PC-3 (cell line): ENCODE measurements at regions not wholly inside any gene's neighbourhood (a gene's known extent, or its start where the extent isn't known, plus 50 kb on each side); places are given as distances from the start of the nearest gene placed in this dataset.

Experiments used
- ATAC-seq: fragments of 200-7000 bp; cut with Tn5 transposase; 2 replicates; pipeline ENCODE4 v1.9.1; 2020; ENCODE audit warnings: mild to moderate bottlenecking, moderate library complexity
- BruUV-seq: library from RNA; stranded (reverse); fragments of 400-500 nt; replicated peaks from 2 replicates; lab custom pipeline; 2021; lab: Mats Ljungman, UMichigan
- CTCF ChIA-PET: fragments of 300-600 bp; sonication (Branson Sonifier 250); formaldehyde crosslinking; loops from one replicate; lab custom pipeline; 2022; ENCODE audit warnings: antibody characterized with exemption; lab: Charles Lee
- POLR2A ChIA-PET: fragments of 300-600 bp; sonication (Branson Sonifier 250); formaldehyde crosslinking; loops from one replicate; lab custom pipeline; 2022; ENCODE audit warnings: antibody characterized with exemption; ENCODE audit not compliant: unreplicated experiment; lab: Charles Lee
- DNase-seq: peaks from one replicate; pipeline ENCODE4 v3.0.0-alpha.2; 2015
- H2AFZ ChIP-seq: fragments of 300-600 bp; sonication (generic); 2 replicates; pipeline ENCODE4 v1.6.0; 2016; ENCODE audit warnings: antibody characterized with exemption, low read length
- H3F3A ChIP-seq: fragments of 300-600 bp; sonication (generic); one replicate; pipeline ENCODE4 v1.6.0; 2017; ENCODE audit warnings: antibody characterized with exemption, low read length, control low read depth, mild to moderate bottlenecking; ENCODE audit not compliant: unreplicated experiment
- H3K27ac ChIP-seq: fragments of 300-600 bp; sonication (generic); 2 replicates; pipeline ENCODE4 v1.5.1; 2016; ENCODE audit warnings: mild to moderate bottlenecking, low read length
- H3K27me3 ChIP-seq: fragments of 300-600 bp; sonication (generic); 2 replicates; pipeline ENCODE4 v1.6.1; 2016; ENCODE audit warnings: low read length, mixed read lengths
- H3K36me3 ChIP-seq: fragments of 300-600 bp; sonication (generic); 2 replicates; pipeline ENCODE4 v1.6.1; 2016; ENCODE audit warnings: low read depth, mixed run types, low read length, mixed read lengths
- H3K4me1 ChIP-seq: fragments of 300-600 bp; sonication (generic); 2 replicates; pipeline ENCODE4 v1.5.1; 2016; ENCODE audit warnings: low read length; ENCODE audit not compliant: insufficient read depth
- H3K4me2 ChIP-seq: fragments of 300-600 bp; sonication (generic); 2 replicates; pipeline ENCODE4 v1.6.0; 2016; ENCODE audit warnings: low read length
- H3K4me3 ChIP-seq: fragments of 300-600 bp; sonication (generic); 2 replicates; pipeline ENCODE4 v1.5.1; 2016; ENCODE audit warnings: mild to moderate bottlenecking, low read length, mixed read lengths
- H3K79me2 ChIP-seq: fragments of 300-600 bp; sonication (generic); 2 replicates; pipeline ENCODE4 v1.6.1; 2017; ENCODE audit warnings: low read length, mixed read lengths
- H3K9ac ChIP-seq: fragments of 300-600 bp; sonication (generic); 2 replicates; pipeline ENCODE4 v1.6.0; 2016; ENCODE audit warnings: mild to moderate bottlenecking, low read length
- H3K9me2 ChIP-seq: fragments of 300-600 bp; sonication (generic); replicated peaks from 2 replicates; pipeline ENCODE4 v1.6.1; 2016; ENCODE audit warnings: mixed run types, low read length, mixed read lengths
- H3K9me3 ChIP-seq: fragments of 300-600 bp; sonication (generic); 2 replicates; pipeline ENCODE4 v1.6.1; 2016; ENCODE audit warnings: low read length, mixed read lengths
- H4K20me1 ChIP-seq: fragments of 300-600 bp; sonication (generic); 2 replicates; pipeline ENCODE4 v1.6.1; 2016; ENCODE audit warnings: low read length, mixed read lengths
- CTCF ChIP-seq: fragments of 300-600 bp; sonication (generic); conservative IDR thresholded peaks from 2 replicates; pipeline ENCODE4 v1.5.1; 2017; ENCODE audit warnings: antibody characterized with exemption, low read depth, mild to moderate bottlenecking, low read length
- EZH2 ChIP-seq: fragments of 300-600 bp; sonication (generic); IDR thresholded peaks from one replicate; pipeline ENCODE4 v1.6.1; 2017; ENCODE audit warnings: antibody characterized with exemption, mild to moderate bottlenecking, low read length; ENCODE audit not compliant: unreplicated experiment
- EZH2phosphoT487 ChIP-seq: fragments of 300-600 bp; sonication (generic); IDR thresholded peaks from 2 replicates; pipeline ENCODE4 v1.6.1; 2018; ENCODE audit warnings: mild to moderate bottlenecking, antibody characterized with exemption, low read length, borderline replicate concordance
- intact Hi-C: fragments of 100-400 bp; cut with micrococcal nuclease; formaldehyde crosslinking; loops from 2 replicates; pipeline ENCODE4 v1.9.0; 2023

GRCh38 chr3:135802171-135802570 lies 163.4 kb upstream of the PPP2R3A start:
- ChIA-PET CTCF (no interaction called here), POLR2A (no interaction called here)
- no peak for ATAC-seq
- TF ChIP-seq CTCF (no peak), EZH2 (no peak), EZH2phosphoT487 (no peak)
- Histone ChIP-seq H4K20me1 (no peaks in the 10 kb centered on the region), H2AFZ (no peak overlapping the region), H3K9ac (no peak overlapping the region), H3K4me3 (no peak overlapping the region), H3K27me3 (no peaks in the 10 kb centered on the region), H3K9me3 (no peaks in the 10 kb centered on the region), H3F3A (no peaks in the 10 kb centered on the region), H3K36me3 (no peaks in the 10 kb centered on the region), H3K27ac (no peak overlapping the region), H3K79me2 (no peaks in the 10 kb centered on the region), H3K4me2 (no peak overlapping the region), H3K4me1 (no peaks in the 10 kb centered on the region), H3K9me2 (no peaks in the 10 kb centered on the region)
- DNase-seq = no peak
- BruUV-seq = no TSS peak
- intact Hi-C loops = no loop called here

- no peak for ATAC-seq
- H3K9ac ChIP-seq = no peak overlapping the region
- no peak for DNase-seq
- no peaks in the 10 kb centered on the region for H3K9me2 ChIP-seq
- no peaks in the 10 kb centered on the region for H3K9me3 ChIP-seq
- H3K4me3 ChIP-seq = no peak overlapping the region
- H3K4me2 ChIP-seq = no peak overlapping the region
- no peaks in the 10 kb centered on the region for H3K4me1 ChIP-seq
- ChIA-PET CTCF (no interaction called here), POLR2A (no interaction called here)
- BruUV-seq = no TSS peak
- H3F3A ChIP-seq = no peaks in the 10 kb centered on the region
- H3K27ac ChIP-seq = no peak overlapping the region
- no peak for TF ChIP-seq EZH2
- no peak for TF ChIP-seq CTCF
- no peak for TF ChIP-seq EZH2phosphoT487
- H3K36me3 ChIP-seq = no peaks in the 10 kb centered on the region
- no peaks in the 10 kb centered on the region for H4K20me1 ChIP-seq
- H3K27me3 ChIP-seq = no peaks in the 10 kb centered on the region
- no peaks in the 10 kb centered on the region for H3K79me2 ChIP-seq
- intact Hi-C loops = no loop called here
- H2AFZ ChIP-seq = no peak overlapping the region
Observed at GRCh38 chr3:135803028-135803692, 162.4 kb upstream of the PPP2R3A start.

- DNase-seq (no peak), ATAC-seq (no peak)
- TF ChIP-seq CTCF (no peak), EZH2phosphoT487 (no peak), EZH2 (no peak)
- Histone ChIP-seq H3K4me3 (no peak overlapping the region), H3K27me3 (peaks cover 2% of the 10 kb centered on the region; the same call in 1 of the 2 replicates), H3K4me1 (no peaks in the 10 kb centered on the region), H3K79me2 (no peaks in the 10 kb centered on the region), H3K36me3 (no peaks in the 10 kb centered on the region), H2AFZ (no peak overlapping the region), H3K27ac (no peak overlapping the region), H3K4me2 (no peak overlapping the region), H3K9ac (no peak overlapping the region), H3K9me3 (no peaks in the 10 kb centered on the region), H3F3A (no peaks in the 10 kb centered on the region), H3K9me2 (no peaks in the 10 kb centered on the region), H4K20me1 (no peaks in the 10 kb centered on the region)
- intact Hi-C loops = no loop called here
- CTCF ChIA-PET = no interaction called here
- no TSS peak for BruUV-seq
- POLR2A ChIA-PET = no interaction called here
Observed at GRCh38 chr3:135805752-135806151, 159.8 kb upstream of the PPP2R3A start.
